Esophagus muscularis mucosa (tissue), 4 donors: ENCODE measurements at regions not wholly inside any gene's neighbourhood (a gene's known extent, or its start where the extent isn't known, plus 50 kb on each side); places are given as distances from the start of the nearest gene placed in this dataset.
"Not testable (repeated sequence)": the region's sequence is repeated elsewhere in the genome, so short reads cannot be mapped to it uniquely, and the experiment has no call there.

Experiments
- DNase-seq: peaks from one replicate; pipeline ENCODE4 v3.0.0-alpha.2; 2017; ENCODE audit errors: extremely low spot score
- H3K27ac ChIP-seq, 4 donors: fragments of 200-600 bp; sonication (generic); replicated peaks in 1 of 4; 1 replicate in 3 of 4; 2 replicates in 1 of 4; pipeline ENCODE4 v1.5.1; 2016 to 2019; ENCODE audit warnings: mild to moderate bottlenecking in 1 of 4
- H3K27me3 ChIP-seq, 4 donors: fragments of 200-600 bp; sonication (generic); one replicate each; pipeline versions ENCODE4 v1.5.1 to v1.6.0; 2016 to 2019
- H3K36me3 ChIP-seq, 4 donors: fragments of 200-600 bp; sonication (generic); one replicate each; pipeline ENCODE4 v1.5.1; 2016 to 2019
- H3K4me1 ChIP-seq, 4 donors: fragments of 200-600 bp; sonication (generic); one replicate each; pipeline ENCODE4 v1.5.1; 2016 to 2019
- H3K4me3 ChIP-seq, 4 donors: fragments of 200-600 bp; sonication (generic); 1 replicate in 2 of 4; 2 replicates in 2 of 4; pipeline ENCODE4 v1.5.1; 2016 to 2019; ENCODE audit warnings: mild to moderate bottlenecking in 4 of 4, moderate library complexity in 1 of 4
- H3K9me3 ChIP-seq, 4 donors: fragments of 200-600 bp; sonication (generic); 1 replicate in 3 of 4; 2 replicates in 1 of 4; pipeline ENCODE4 v1.5.1; 2016 to 2019
- EP300 ChIP-seq: sonication (generic); formaldehyde crosslinking; IDR thresholded peaks from one replicate; pipeline ENCODE4 v1.6.1; 2017; ENCODE audit warnings: antibody characterized with exemption
- POLR2A ChIP-seq: fragments of 450-650 bp; IDR thresholded peaks from one replicate; pipeline ENCODE4 v1.6.1; 2017; ENCODE audit warnings: antibody characterized with exemption, moderate library complexity, mild to moderate bottlenecking, low read depth
- POLR2AphosphoS5 ChIP-seq, 2 donors: sonication (generic); formaldehyde crosslinking; IDR thresholded peaks; one replicate each; pipeline ENCODE4 v1.6.1; 2017; ENCODE audit warnings: antibody characterized with exemption in 2 of 2
- WGBS: methylation state at CpG from one replicate; pipeline ENCODE4 v1.1.5; 2018; 5-methylcytosine and 5-hydroxymethylcytosine counted together
- intact Hi-C: fragments of 100-400 bp; cut with DNase I; formaldehyde crosslinking; loops from one replicate; pipeline ENCODE4 v1.15.1; 2023
- TF ChIP-seq, protein P1 (sequence below), 3 experiments: fragments of 200-600 bp in 2 of 3; fragments of 450-650 bp in 1 of 3; sonication (generic) in 2 of 3; IDR thresholded peaks; one replicate each; pipeline ENCODE4 v1.5.1; 2017 to 2019; ENCODE audit warnings: antibody characterized with exemption in 3 of 3, mild to moderate bottlenecking in 2 of 3, moderate library complexity in 1 of 3

DNA sequence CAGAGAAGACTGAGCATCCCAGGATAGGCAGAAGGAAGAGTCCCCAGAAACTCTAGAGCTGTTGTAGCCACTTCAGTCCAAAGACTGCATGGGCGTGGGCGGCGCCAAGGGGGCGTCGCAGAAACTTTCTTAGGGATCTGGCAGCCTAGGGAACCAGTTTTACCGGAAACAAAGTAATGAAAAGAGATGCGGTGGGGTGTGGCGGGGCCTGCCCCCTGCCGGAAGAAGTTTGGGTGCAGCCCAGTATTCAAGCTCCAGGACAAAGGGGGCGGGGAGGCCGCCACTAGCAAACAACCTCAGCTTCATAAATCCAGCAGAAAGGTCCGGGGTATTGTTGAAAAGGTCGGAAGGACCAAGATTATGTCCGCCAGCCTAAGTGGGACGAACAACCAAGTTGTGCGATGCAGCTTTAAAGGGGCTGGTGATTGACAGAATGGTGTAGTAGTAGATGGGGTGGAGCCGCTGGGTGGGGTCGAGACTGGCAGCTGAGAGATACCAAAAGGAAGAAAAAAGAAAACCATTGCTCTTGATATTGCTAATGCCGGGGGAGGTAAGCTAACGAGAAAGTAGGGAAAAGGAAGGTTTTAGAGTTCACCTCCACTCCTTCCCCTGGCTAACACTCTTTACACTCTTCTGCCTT, 190.5 kb downstream of the RRAGB start:
- Histone ChIP-seq H3K27ac (peak overlapping the region; percentile 44 to 60 (median 55)), H3K36me3 (no peaks in the 10 kb centered on the region), H3K27me3 (no peaks in the 10 kb centered on the region), H3K9me3 (no peaks in the 10 kb centered on the region), H3K4me3 (peak overlapping the region; percentile 59 to 65 (median 60)), H3K4me1 (peaks cover 0 to 7% (median 2%) of the 10 kb centered on the region in 4 donors)
- intact Hi-C loops = no loop called here
- TF ChIP-seq POLR2A (no peak), POLR2AphosphoS5 (IDR thresholded peaks at IDR 0.05) (peak in 1 of 2 donors; percentile 5)
- TF ChIP-seq, protein P1, sequence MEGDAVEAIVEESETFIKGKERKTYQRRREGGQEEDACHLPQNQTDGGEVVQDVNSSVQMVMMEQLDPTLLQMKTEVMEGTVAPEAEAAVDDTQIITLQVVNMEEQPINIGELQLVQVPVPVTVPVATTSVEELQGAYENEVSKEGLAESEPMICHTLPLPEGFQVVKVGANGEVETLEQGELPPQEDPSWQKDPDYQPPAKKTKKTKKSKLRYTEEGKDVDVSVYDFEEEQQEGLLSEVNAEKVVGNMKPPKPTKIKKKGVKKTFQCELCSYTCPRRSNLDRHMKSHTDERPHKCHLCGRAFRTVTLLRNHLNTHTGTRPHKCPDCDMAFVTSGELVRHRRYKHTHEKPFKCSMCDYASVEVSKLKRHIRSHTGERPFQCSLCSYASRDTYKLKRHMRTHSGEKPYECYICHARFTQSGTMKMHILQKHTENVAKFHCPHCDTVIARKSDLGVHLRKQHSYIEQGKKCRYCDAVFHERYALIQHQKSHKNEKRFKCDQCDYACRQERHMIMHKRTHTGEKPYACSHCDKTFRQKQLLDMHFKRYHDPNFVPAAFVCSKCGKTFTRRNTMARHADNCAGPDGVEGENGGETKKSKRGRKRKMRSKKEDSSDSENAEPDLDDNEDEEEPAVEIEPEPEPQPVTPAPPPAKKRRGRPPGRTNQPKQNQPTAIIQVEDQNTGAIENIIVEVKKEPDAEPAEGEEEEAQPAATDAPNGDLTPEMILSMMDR (IDR thresholded peaks at IDR 0.05) = peak; percentile 14 to 45 (median 32)
- WGBS = 30% methylated on average over 19 of the region's 20 CpGs
- DNase-seq = peak; percentile 89

DNA sequence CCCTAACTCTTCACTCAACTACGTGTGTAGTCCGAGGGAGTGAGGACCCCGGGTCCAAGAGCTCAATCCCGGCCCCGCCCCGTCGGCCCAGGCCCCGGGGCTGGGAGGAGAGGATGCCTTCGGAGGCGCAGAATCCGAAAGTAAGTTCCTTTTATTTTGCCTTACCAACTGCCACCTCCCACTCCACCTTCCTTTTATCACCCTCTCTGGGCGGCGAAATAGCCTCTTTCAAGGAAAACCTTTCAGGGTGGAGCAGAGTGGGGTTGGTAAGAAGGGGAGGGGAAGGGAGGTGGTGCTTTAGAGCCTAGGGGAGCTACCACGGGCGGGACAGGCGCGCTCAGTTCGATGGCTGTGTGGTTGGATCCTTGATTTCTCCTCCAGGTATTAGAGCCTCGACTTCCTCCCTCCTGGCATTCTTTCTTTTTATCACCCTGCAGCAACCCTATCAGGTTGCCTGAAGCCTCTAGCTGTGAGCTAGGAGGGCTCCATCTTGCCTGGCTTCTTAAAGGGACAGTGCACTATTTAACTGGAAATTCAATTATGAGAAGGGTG, 191.2 kb downstream of the RRAGB start:
- TF ChIP-seq POLR2A (no peak), EP300 (no peak), POLR2AphosphoS5 (IDR thresholded peaks at IDR 0.05) (no peak)
- TF ChIP-seq, protein P1 (IDR thresholded peaks at IDR 0.05) = no peak
- Histone ChIP-seq H3K27me3 (no peaks in the 10 kb centered on the region), H3K9me3 (no peaks in the 10 kb centered on the region), H3K4me3 (peak overlapping the region; percentile 59 to 65 (median 60)), H3K36me3 (no peaks in the 10 kb centered on the region), H3K4me1 (peaks cover 0 to 7% (median 2%) of the 10 kb centered on the region in 4 donors), H3K27ac (peak overlapping the region; percentile 44 to 60 (median 55))
- intact Hi-C loops = no loop called here
- 46% methylated on average over 19 of the region's 19 CpGs for WGBS
- no peak for DNase-seq

DNA sequence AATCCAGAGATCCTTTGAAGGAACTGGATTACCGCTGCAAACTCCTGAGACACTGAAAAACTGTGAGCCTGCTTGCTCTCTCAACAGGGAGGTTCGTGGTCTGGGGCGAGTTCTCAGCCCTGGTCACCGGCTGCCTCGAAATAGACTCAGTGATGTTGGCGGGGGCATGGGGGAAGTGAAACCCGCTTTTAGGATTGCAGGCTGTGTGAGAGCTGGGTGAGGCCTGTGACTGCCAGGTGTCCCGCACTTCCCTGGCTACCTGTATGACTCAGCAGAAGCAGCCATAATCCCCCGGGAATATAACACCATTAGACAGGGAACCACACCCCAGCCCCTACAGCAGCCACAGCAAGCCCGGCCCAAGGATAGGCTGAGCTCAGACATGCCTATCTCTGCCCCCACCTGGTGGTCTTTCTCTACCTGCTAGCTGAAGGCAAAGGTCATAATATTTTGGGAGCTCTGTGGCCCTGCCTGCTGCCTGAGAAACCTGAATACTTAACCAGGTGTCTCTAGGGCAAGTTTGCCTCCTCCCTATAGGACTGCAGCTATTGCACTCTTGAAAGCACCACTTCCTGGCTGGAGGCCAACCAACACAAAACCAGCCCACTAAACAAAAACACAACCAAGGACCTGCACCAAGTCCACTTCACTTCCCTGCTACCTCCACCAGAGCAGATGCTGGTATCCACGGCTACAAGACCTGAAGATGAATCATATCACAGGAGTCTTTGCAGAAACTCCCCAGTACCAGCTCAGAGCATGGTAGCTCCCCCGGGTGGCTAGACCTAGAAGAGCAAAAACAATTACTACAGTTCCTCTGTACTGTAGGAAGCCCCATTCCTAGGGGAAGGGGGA, 202.0 kb downstream of the RRAGB start:
- Histone ChIP-seq H3K4me3 (no peak overlapping the region), H3K36me3 (no peaks in the 10 kb centered on the region), H3K9me3 (peaks cover 0 to 12% (median 2%) of the 10 kb centered on the region in 4 donors), H3K27ac (no peak overlapping the region), H3K27me3 (no peaks in the 10 kb centered on the region), H3K4me1 (no peaks in the 10 kb centered on the region)
- intact Hi-C loops = loop anchor here (10.0 kb wide), 1 partner anchor 205 kb away; the partner anchor contains the start of gene RRAGB
- DNase-seq = no peak
- TF ChIP-seq POLR2A = no peak
- TF ChIP-seq, protein P1 (IDR thresholded peaks at IDR 0.05) = no peak
- TF ChIP-seq POLR2AphosphoS5 (IDR thresholded peaks at IDR 0.05) = no peak
- WGBS = 70% methylated on average over 9 of the region's 12 CpGs

DNA sequence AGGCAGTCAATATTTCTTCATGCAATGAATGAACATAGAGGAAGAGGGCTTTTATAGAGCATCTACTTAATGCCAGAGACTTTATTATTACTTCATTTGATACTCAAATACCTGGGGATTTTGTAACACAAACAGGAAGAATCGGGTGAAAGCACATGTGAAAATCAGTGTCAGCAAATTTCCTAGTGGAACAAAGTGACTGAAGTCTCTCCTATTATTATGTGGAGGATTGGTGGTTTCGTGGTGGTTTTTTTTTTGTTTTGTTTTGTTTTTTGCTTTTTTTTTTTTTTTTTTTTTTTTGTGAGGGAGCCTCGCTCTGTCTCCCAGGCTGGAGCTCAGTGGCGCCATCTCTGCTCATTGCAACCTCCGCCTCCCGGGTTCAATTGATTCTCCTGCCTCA, 207.0 kb downstream of the RRAGB start:
- intact Hi-C loops = no loop called here
- H3K36me3 ChIP-seq = no peaks in the 10 kb centered on the region
- no peak for TF ChIP-seq POLR2AphosphoS5 (IDR thresholded peaks at IDR 0.05)
- TF ChIP-seq, protein P1 (IDR thresholded peaks at IDR 0.05) = no peak
- no peak for DNase-seq
- no peaks in the 10 kb centered on the region for H3K4me1 ChIP-seq
- 81% methylated on average over 6 of the region's 6 CpGs for WGBS
- peaks cover 0 to 12% (median 2%) of the 10 kb centered on the region in 4 donors for H3K9me3 ChIP-seq
- no peak overlapping the region for H3K4me3 ChIP-seq
- H3K27me3 ChIP-seq = no peaks in the 10 kb centered on the region
- H3K27ac ChIP-seq = no peak overlapping the region

DNA sequence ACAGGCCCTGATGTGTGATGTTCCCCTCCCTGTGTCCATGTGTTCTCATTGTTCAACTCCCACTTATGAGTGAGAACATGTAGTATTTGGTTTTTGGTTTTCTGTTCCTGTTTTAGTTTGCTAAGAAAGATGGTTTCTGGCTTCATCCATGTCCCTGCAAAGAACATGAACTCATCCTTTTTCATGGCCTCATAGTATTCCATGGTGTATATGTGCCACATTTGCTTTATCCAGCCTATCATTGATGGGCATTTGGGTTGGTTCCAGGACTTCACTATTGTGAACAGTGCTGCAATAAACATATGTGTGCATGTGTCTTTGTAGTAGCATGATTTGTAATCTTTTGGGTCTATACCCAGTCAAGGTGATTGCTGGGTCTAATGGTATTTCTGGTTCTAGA, 211.0 kb downstream of the RRAGB start:
- intact Hi-C loops, H3K27me3 ChIP-seq, H3K4me3 ChIP-seq, H3K9me3 ChIP-seq, H3K4me1 ChIP-seq, H3K36me3 ChIP-seq, DNase-seq, H3K27ac ChIP-seq: not testable (repeated sequence)
